Karpas-422 (cell line): ENCODE measurements at regions not wholly inside any gene's neighbourhood (a gene's known extent, or its start where the extent isn't known, plus 50 kb on each side); places are given as distances from the start of the nearest gene placed in this dataset.

Experiments
- DNase-seq: peaks from one replicate; pipeline ENCODE4 v3.0.0-alpha.2; 2015
- H2AFZ ChIP-seq: fragments of 200-600 bp; sonication (generic); 2 replicates; pipeline ENCODE4 v1.6.1; 2014; ENCODE audit warnings: antibody characterized with exemption, low read length, mixed read lengths
- H3K27ac ChIP-seq: fragments of 200-600 bp; sonication (generic); 2 replicates; pipeline ENCODE4 v1.5.1; 2014; ENCODE audit warnings: mild to moderate bottlenecking, low read length, moderate library complexity
- H3K27me3 ChIP-seq: fragments of 200-600 bp; sonication (generic); 2 replicates; pipeline ENCODE4 v1.6.1; 2014; ENCODE audit warnings: low read length, mixed read lengths
- H3K36me3 ChIP-seq: fragments of 200-600 bp; sonication (generic); 2 replicates; pipeline ENCODE4 v1.6.1; 2014; ENCODE audit warnings: low read length, mixed read lengths; ENCODE audit not compliant: insufficient read depth
- H3K4me1 ChIP-seq: fragments of 200-600 bp; sonication (generic); 2 replicates; pipeline ENCODE4 v1.6.1; 2014; ENCODE audit warnings: mild to moderate bottlenecking, low read length, mixed read lengths
- H3K4me2 ChIP-seq: fragments of 200-600 bp; sonication (generic); 2 replicates; pipeline ENCODE4 v1.6.1; 2014; ENCODE audit warnings: low read length, low read depth, mild to moderate bottlenecking; ENCODE audit not compliant: poor library complexity, severe bottlenecking
- H3K4me3 ChIP-seq: fragments of 200-600 bp; sonication (generic); 2 replicates; pipeline ENCODE4 v1.5.1; 2014; ENCODE audit warnings: mild to moderate bottlenecking, antibody characterized with exemption, low read length, mixed read lengths
- H3K79me2 ChIP-seq: fragments of 200-600 bp; sonication (generic); 2 replicates; pipeline ENCODE4 v1.6.1; 2014; ENCODE audit warnings: mild to moderate bottlenecking, low read length, mixed read lengths
- H3K9ac ChIP-seq: fragments of 200-600 bp; sonication (generic); 2 replicates; pipeline ENCODE4 v1.6.0; 2014; ENCODE audit warnings: low read length
- H3K9me2 ChIP-seq: fragments of 200-600 bp; sonication (generic), shearing (Covaris generic); replicated peaks from 2 replicates; pipeline ENCODE4 v1.6.0; 2014; ENCODE audit warnings: mild to moderate bottlenecking, low read length, moderate library complexity; ENCODE audit not compliant: insufficient read depth
- H3K9me3 ChIP-seq: fragments of 300-700, 200-600 bp; sonication (generic); 2 replicates; pipeline ENCODE4 v1.6.1; 2014; ENCODE audit warnings: low read length, mixed read lengths
- H4K20me1 ChIP-seq: fragments of 200-600 bp; sonication (generic); 2 replicates; pipeline ENCODE4 v1.6.1; 2014; ENCODE audit warnings: mild to moderate bottlenecking, antibody characterized with exemption, low read length, low read depth; ENCODE audit not compliant: insufficient read depth

- no peak overlapping the region for H3K4me2 ChIP-seq
- no peak overlapping the region for H3K4me3 ChIP-seq
- no peak overlapping the region for H2AFZ ChIP-seq
- no peaks in the 10 kb centered on the region for H3K9me3 ChIP-seq
- H3K27ac ChIP-seq = no peak overlapping the region
- H4K20me1 ChIP-seq = no peaks in the 10 kb centered on the region
- DNase-seq = no peak
- no peaks in the 10 kb centered on the region for H3K79me2 ChIP-seq
- no peaks in the 10 kb centered on the region for H3K4me1 ChIP-seq
- no peaks in the 10 kb centered on the region for H3K36me3 ChIP-seq
- no peak overlapping the region for H3K9ac ChIP-seq
- H3K9me2 ChIP-seq = no peaks in the 10 kb centered on the region
- H3K27me3 ChIP-seq = no peaks in the 10 kb centered on the region
Measured at GRCh38 chr9:126165755-126166154, 160.9 kb upstream of the MVB12B start.

- no peaks in the 10 kb centered on the region for H3K79me2 ChIP-seq
- no peaks in the 10 kb centered on the region for H3K27me3 ChIP-seq
- H3K4me2 ChIP-seq = no peak overlapping the region
- no peaks in the 10 kb centered on the region for H3K9me2 ChIP-seq
- no peak for DNase-seq
- H3K9ac ChIP-seq = no peak overlapping the region
- H3K4me3 ChIP-seq = no peak overlapping the region
- H4K20me1 ChIP-seq = no peaks in the 10 kb centered on the region
- no peaks in the 10 kb centered on the region for H3K9me3 ChIP-seq
- no peak overlapping the region for H2AFZ ChIP-seq
- no peak overlapping the region for H3K27ac ChIP-seq
- H3K4me1 ChIP-seq = no peaks in the 10 kb centered on the region
- H3K36me3 ChIP-seq = no peaks in the 10 kb centered on the region
Measured at GRCh38 chr9:126166291-126166690, 160.3 kb upstream of the MVB12B start.

- DNase-seq = no peak
- H3K4me1 ChIP-seq = no peaks in the 10 kb centered on the region
- H4K20me1 ChIP-seq = no peaks in the 10 kb centered on the region
- no peaks in the 10 kb centered on the region for H3K36me3 ChIP-seq
- no peaks in the 10 kb centered on the region for H3K79me2 ChIP-seq
- no peaks in the 10 kb centered on the region for H3K27me3 ChIP-seq
- no peaks in the 10 kb centered on the region for H3K9me2 ChIP-seq
- no peak overlapping the region for H2AFZ ChIP-seq
- H3K4me3 ChIP-seq = no peak overlapping the region
- H3K27ac ChIP-seq = no peak overlapping the region
- H3K9ac ChIP-seq = no peak overlapping the region
- no peaks in the 10 kb centered on the region for H3K9me3 ChIP-seq
- no peak overlapping the region for H3K4me2 ChIP-seq
Measured at GRCh38 chr9:126166866-126167265, 159.8 kb upstream of the MVB12B start.

- Histone ChIP-seq H3K27me3 (no peaks in the 10 kb centered on the region), H3K9me3 (no peaks in the 10 kb centered on the region), H3K4me2 (no peak overlapping the region), H3K4me3 (no peak overlapping the region), H2AFZ (no peak overlapping the region), H4K20me1 (no peaks in the 10 kb centered on the region), H3K4me1 (no peaks in the 10 kb centered on the region), H3K9me2 (no peaks in the 10 kb centered on the region), H3K9ac (no peak overlapping the region), H3K79me2 (no peaks in the 10 kb centered on the region), H3K27ac (no peak overlapping the region), H3K36me3 (no peaks in the 10 kb centered on the region)
- no peak for DNase-seq
Measured at GRCh38 chr9:126169736-126170135, 156.9 kb upstream of the MVB12B start.

GRCh38 chr9:126170286-126170823, 156.3 kb upstream of the MVB12B start:
- Histone ChIP-seq H3K36me3 (no peaks in the 10 kb centered on the region), H3K9me3 (no peaks in the 10 kb centered on the region), H3K4me1 (no peaks in the 10 kb centered on the region), H3K9me2 (no peaks in the 10 kb centered on the region), H3K27ac (no peak overlapping the region), H2AFZ (no peak overlapping the region), H3K4me3 (no peak overlapping the region), H4K20me1 (no peaks in the 10 kb centered on the region), H3K27me3 (no peaks in the 10 kb centered on the region), H3K4me2 (no peak overlapping the region), H3K9ac (no peak overlapping the region), H3K79me2 (no peaks in the 10 kb centered on the region)
- no peak for DNase-seq

- no peaks in the 10 kb centered on the region for H3K9me3 ChIP-seq
- no peak overlapping the region for H2AFZ ChIP-seq
- H3K27ac ChIP-seq = no peak overlapping the region
- DNase-seq = no peak
- H4K20me1 ChIP-seq = no peaks in the 10 kb centered on the region
- H3K4me3 ChIP-seq = no peak overlapping the region
- H3K79me2 ChIP-seq = no peaks in the 10 kb centered on the region
- H3K27me3 ChIP-seq = no peaks in the 10 kb centered on the region
- H3K36me3 ChIP-seq = no peaks in the 10 kb centered on the region
- H3K4me1 ChIP-seq = no peaks in the 10 kb centered on the region
- no peak overlapping the region for H3K4me2 ChIP-seq
- no peaks in the 10 kb centered on the region for H3K9me2 ChIP-seq
- H3K9ac ChIP-seq = no peak overlapping the region
Measured at GRCh38 chr9:126171641-126172040, 155.0 kb upstream of the MVB12B start.

- H3K9me3 ChIP-seq = no peaks in the 10 kb centered on the region
- no peaks in the 10 kb centered on the region for H3K9me2 ChIP-seq
- H4K20me1 ChIP-seq = no peaks in the 10 kb centered on the region
- H3K79me2 ChIP-seq = no peaks in the 10 kb centered on the region
- H3K4me3 ChIP-seq = no peak overlapping the region
- H2AFZ ChIP-seq = no peak overlapping the region
- no peak overlapping the region for H3K27ac ChIP-seq
- no peaks in the 10 kb centered on the region for H3K36me3 ChIP-seq
- H3K27me3 ChIP-seq = no peaks in the 10 kb centered on the region
- DNase-seq = no peak
- H3K9ac ChIP-seq = no peak overlapping the region
- H3K4me2 ChIP-seq = no peak overlapping the region
- no peaks in the 10 kb centered on the region for H3K4me1 ChIP-seq
Measured at GRCh38 chr9:126173401-126173800, 153.2 kb upstream of the MVB12B start.

GRCh38 chr9:126173929-126174328, 152.7 kb upstream of the MVB12B start:
- H3K79me2 ChIP-seq = no peaks in the 10 kb centered on the region
- no peak overlapping the region for H3K9ac ChIP-seq
- H3K4me2 ChIP-seq = no peak overlapping the region
- no peak overlapping the region for H3K4me3 ChIP-seq
- no peaks in the 10 kb centered on the region for H3K9me3 ChIP-seq
- no peaks in the 10 kb centered on the region for H3K27me3 ChIP-seq
- H3K27ac ChIP-seq = no peak overlapping the region
- H3K36me3 ChIP-seq = no peaks in the 10 kb centered on the region
- no peaks in the 10 kb centered on the region for H4K20me1 ChIP-seq
- no peaks in the 10 kb centered on the region for H3K9me2 ChIP-seq
- DNase-seq = no peak
- no peak overlapping the region for H2AFZ ChIP-seq
- H3K4me1 ChIP-seq = no peaks in the 10 kb centered on the region

GRCh38 chr9:126183266-126183665, 143.4 kb upstream of the MVB12B start:
- Histone ChIP-seq H3K9me2 (no peaks in the 10 kb centered on the region), H3K9me3 (no peaks in the 10 kb centered on the region), H3K4me3 (no peak overlapping the region), H3K9ac (no peak overlapping the region), H2AFZ (no peak overlapping the region), H3K36me3 (no peaks in the 10 kb centered on the region), H3K4me1 (no peaks in the 10 kb centered on the region), H3K79me2 (no peaks in the 10 kb centered on the region), H3K27me3 (no peaks in the 10 kb centered on the region), H3K27ac (no peak overlapping the region), H4K20me1 (no peaks in the 10 kb centered on the region), H3K4me2 (no peak overlapping the region)
- DNase-seq = no peak
